ENCODE measurements at regions not wholly inside any gene's neighbourhood (a gene's known extent, or its start where the extent isn't known, plus 50 kb on each side); places are given as distances from the start of the nearest gene placed in this dataset.

DNA sequence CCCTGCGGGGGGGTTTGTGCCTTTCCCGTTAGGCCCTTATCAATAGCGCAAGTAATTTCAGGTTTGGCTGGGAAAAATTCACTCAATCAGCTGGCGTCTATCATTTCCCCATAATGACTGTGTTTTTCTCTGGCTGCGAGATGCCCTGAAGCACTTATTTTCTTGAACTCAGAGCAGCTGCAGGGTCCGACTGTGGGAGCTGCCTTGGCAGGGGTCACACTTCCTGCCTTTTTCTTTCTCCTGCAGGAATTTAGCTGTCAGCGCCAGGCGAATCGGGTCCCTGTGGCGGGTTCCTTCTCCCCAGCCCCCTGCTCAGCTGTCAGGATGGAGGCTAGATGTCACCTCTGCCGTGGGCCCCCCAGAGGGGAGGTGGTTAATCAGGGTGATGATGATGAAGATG, 81.3 kb upstream of the HPCAL1 start:
- TF ChIP-seq, protein P1, sequence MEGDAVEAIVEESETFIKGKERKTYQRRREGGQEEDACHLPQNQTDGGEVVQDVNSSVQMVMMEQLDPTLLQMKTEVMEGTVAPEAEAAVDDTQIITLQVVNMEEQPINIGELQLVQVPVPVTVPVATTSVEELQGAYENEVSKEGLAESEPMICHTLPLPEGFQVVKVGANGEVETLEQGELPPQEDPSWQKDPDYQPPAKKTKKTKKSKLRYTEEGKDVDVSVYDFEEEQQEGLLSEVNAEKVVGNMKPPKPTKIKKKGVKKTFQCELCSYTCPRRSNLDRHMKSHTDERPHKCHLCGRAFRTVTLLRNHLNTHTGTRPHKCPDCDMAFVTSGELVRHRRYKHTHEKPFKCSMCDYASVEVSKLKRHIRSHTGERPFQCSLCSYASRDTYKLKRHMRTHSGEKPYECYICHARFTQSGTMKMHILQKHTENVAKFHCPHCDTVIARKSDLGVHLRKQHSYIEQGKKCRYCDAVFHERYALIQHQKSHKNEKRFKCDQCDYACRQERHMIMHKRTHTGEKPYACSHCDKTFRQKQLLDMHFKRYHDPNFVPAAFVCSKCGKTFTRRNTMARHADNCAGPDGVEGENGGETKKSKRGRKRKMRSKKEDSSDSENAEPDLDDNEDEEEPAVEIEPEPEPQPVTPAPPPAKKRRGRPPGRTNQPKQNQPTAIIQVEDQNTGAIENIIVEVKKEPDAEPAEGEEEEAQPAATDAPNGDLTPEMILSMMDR (IDR thresholded peaks at IDR 0.05; ENCODE audit: low read depth, low read length, missing input control), result no peak
- TF ChIP-seq TAF1 (conservative IDR thresholded peaks at IDR 0.05), result no peak
- no peak for TF ChIP-seq JUND (IDR thresholded peaks at IDR 0.05)
- TF ChIP-seq ATF3 (IDR thresholded peaks at IDR 0.05), result no peak
- no peak for TF ChIP-seq FOXA1 (IDR thresholded peaks at IDR 0.05)
- 74% methylated on average over 11 of the region's 11 CpGs for WGBS
- H3K9me3 ChIP-seq (ENCODE audit: control insufficient read depth in 4 of 4, low read length in 3 of 4), result no peaks in the 10 kb centered on the region
- no peaks in the 10 kb centered on the region for H3K27me3 ChIP-seq (ENCODE audit: control insufficient read depth in 4 of 4, insufficient read depth in 4 of 4, low read length in 3 of 4)
- H3K9ac ChIP-seq (ENCODE audit: low read depth in 1 of 2, low read length in 2 of 2), result no peak overlapping the region
- H3K27ac ChIP-seq (ENCODE audit: low read depth in 1 of 2, low read length in 2 of 2), result no peak overlapping the region
- no peaks in the 10 kb centered on the region for H3K4me1 ChIP-seq (ENCODE audit: control insufficient read depth in 4 of 4, insufficient read depth in 4 of 4, low read length in 3 of 4)
- DNase-seq (ENCODE audit: low spot score), result no peak
- H3K4me3 ChIP-seq (ENCODE audit: low read depth in 1 of 3, low read length in 3 of 3), result no peak overlapping the region
- no peaks in the 10 kb centered on the region for H3K36me3 ChIP-seq (ENCODE audit: control insufficient read depth in 4 of 4, insufficient read depth in 3 of 4, low read depth in 1 of 4, low read length in 3 of 4)

GRCh38 chr2:10221976-10222870, 80.5 kb upstream of the HPCAL1 start:
- Histone ChIP-seq H3K27me3 (ENCODE audit: control insufficient read depth in 4 of 4, insufficient read depth in 4 of 4, low read length in 3 of 4) (no peaks in the 10 kb centered on the region), H3K4me3 (ENCODE audit: low read depth in 1 of 3, low read length in 3 of 3) (no peak overlapping the region), H3K9ac (ENCODE audit: low read depth in 1 of 2, low read length in 2 of 2) (no peak overlapping the region), H3K36me3 (ENCODE audit: control insufficient read depth in 4 of 4, insufficient read depth in 3 of 4, low read depth in 1 of 4, low read length in 3 of 4) (no peaks in the 10 kb centered on the region), H3K27ac (ENCODE audit: low read depth in 1 of 2, low read length in 2 of 2) (no peak overlapping the region), H3K4me1 (ENCODE audit: control insufficient read depth in 4 of 4, insufficient read depth in 4 of 4, low read length in 3 of 4) (no peaks in the 10 kb centered on the region), H3K9me3 (ENCODE audit: control insufficient read depth in 4 of 4, low read length in 3 of 4) (no peaks in the 10 kb centered on the region)
- 66% methylated on average over 19 of the region's 19 CpGs for WGBS
- TF ChIP-seq HNF4G (IDR thresholded peaks at IDR 0.05), result no peak
- TF ChIP-seq RAD21 (IDR thresholded peaks at IDR 0.05), result no peak
- TF ChIP-seq NR2F2 (IDR thresholded peaks at IDR 0.05), result no peak
- no peak for TF ChIP-seq GABPA (IDR thresholded peaks at IDR 0.05 in 1 of 2, conservative IDR thresholded peaks at IDR 0.05 in 1 of 2)
- no peak for TF ChIP-seq ATF3 (IDR thresholded peaks at IDR 0.05)
- TF ChIP-seq MAX (IDR thresholded peaks at IDR 0.05), result no peak
- no peak for TF ChIP-seq FOXA2 (IDR thresholded peaks at IDR 0.05)
- no peak for TF ChIP-seq JUND (IDR thresholded peaks at IDR 0.05)
- TF ChIP-seq YY1 (IDR thresholded peaks at IDR 0.05), result no peak
- TF ChIP-seq TAF1 (conservative IDR thresholded peaks at IDR 0.05), result no peak
- no peak for TF ChIP-seq FOXA1 (IDR thresholded peaks at IDR 0.05)
- TF ChIP-seq RXRA (IDR thresholded peaks at IDR 0.05), result no peak
- TF ChIP-seq REST (IDR thresholded peaks at IDR 0.05), result no peak
- TF ChIP-seq SP1 (IDR thresholded peaks at IDR 0.05), result no peak
- TF ChIP-seq, protein P2, sequence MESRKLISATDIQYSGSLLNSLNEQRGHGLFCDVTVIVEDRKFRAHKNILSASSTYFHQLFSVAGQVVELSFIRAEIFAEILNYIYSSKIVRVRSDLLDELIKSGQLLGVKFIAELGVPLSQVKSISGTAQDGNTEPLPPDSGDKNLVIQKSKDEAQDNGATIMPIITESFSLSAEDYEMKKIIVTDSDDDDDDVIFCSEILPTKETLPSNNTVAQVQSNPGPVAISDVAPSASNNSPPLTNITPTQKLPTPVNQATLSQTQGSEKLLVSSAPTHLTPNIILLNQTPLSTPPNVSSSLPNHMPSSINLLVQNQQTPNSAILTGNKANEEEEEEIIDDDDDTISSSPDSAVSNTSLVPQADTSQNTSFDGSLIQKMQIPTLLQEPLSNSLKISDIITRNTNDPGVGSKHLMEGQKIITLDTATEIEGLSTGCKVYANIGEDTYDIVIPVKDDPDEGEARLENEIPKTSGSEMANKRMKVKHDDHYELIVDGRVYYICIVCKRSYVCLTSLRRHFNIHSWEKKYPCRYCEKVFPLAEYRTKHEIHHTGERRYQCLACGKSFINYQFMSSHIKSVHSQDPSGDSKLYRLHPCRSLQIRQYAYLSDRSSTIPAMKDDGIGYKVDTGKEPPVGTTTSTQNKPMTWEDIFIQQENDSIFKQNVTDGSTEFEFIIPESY (IDR thresholded peaks at IDR 0.05), result no peak
- no peak for DNase-seq (ENCODE audit: low spot score)

Measured in liver (tissue), 8 donors.